HUES48 (cell line): ENCODE measurements at regions not wholly inside any gene's neighbourhood (a gene's known extent, or its start where the extent isn't known, plus 50 kb on each side); places are given as distances from the start of the nearest gene placed in this dataset.
"Not testable (repeated sequence)": the region's sequence is repeated elsewhere in the genome, so short reads cannot be mapped to it uniquely, and the experiment has no call there.

ENCODE experiments used
- H3K27ac ChIP-seq: one replicate; pipeline ENCODE4 v1.7.0; 2013; ENCODE audit warnings: low read depth, low read length, inconsistent platforms
- H3K27me3 ChIP-seq: 2 replicates; pipeline ENCODE4 v1.6.1; 2013; ENCODE audit warnings: mild to moderate bottlenecking, low read length; ENCODE audit not compliant: control insufficient read depth, insufficient read depth
- H3K36me3 ChIP-seq: 2 replicates; pipeline ENCODE4 v1.6.1; 2013; ENCODE audit warnings: low read length; ENCODE audit not compliant: control insufficient read depth, insufficient read depth
- H3K4me1 ChIP-seq: 2 replicates; pipeline ENCODE4 v1.6.1; 2013; ENCODE audit warnings: mild to moderate bottlenecking, low read length; ENCODE audit not compliant: control insufficient read depth, insufficient read depth
- H3K4me3 ChIP-seq: 2 replicates; pipeline ENCODE4 v1.5.1; 2013; ENCODE audit warnings: mild to moderate bottlenecking, low read depth, low read length
- H3K9ac ChIP-seq: 2 replicates; pipeline ENCODE4 v1.6.1; 2013; ENCODE audit warnings: mild to moderate bottlenecking, low read depth, low read length, moderate library complexity
- H3K9me3 ChIP-seq: 2 replicates; pipeline ENCODE4 v1.6.1; 2013; ENCODE audit warnings: low read length; ENCODE audit not compliant: control insufficient read depth, insufficient read depth

GRCh38 chr6:141103246-141103645 is 1029.5 kb upstream of the GJE1 start:
- Histone ChIP-seq H3K9ac (no peak overlapping the region), H3K4me3 (no peak overlapping the region), H3K9me3 (0 out of 2 replicates have a peak, but pooled peaks cover 2% of the 10 kb centered on the region), H3K27me3 (no peaks in the 10 kb centered on the region), H3K4me1 (peaks cover 24% of the 10 kb centered on the region), H3K36me3 (no peaks in the 10 kb centered on the region), H3K27ac (no peak overlapping the region)

GRCh38 chr6:141097471-141097870 is 1035.3 kb upstream of the GJE1 start:
- no peak overlapping the region for H3K27ac ChIP-seq
- H3K9me3 ChIP-seq = no peaks in the 10 kb centered on the region
- H3K9ac ChIP-seq = no peak overlapping the region
- no peaks in the 10 kb centered on the region for H3K4me1 ChIP-seq
- no peak overlapping the region for H3K4me3 ChIP-seq
- H3K36me3 ChIP-seq = no peaks in the 10 kb centered on the region
- H3K27me3 ChIP-seq = no peaks in the 10 kb centered on the region

DNA sequence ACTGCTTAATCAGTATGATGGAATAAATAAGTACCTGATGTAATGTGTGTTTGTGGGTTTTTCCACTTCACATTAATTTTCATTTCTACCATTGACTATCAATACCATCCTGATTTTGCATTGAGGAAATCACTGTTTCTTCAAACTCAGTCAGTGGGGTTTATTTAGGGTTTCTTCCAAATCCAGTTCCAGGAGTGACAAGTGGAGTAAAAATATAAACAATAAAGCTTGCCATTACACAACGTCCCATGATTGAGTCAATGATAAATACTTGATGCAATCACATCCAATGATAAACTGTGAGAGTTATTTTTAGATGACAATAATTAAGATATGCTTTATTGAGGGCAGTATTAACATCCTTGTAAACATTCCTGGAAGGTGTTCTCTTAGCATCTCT is 1037.4 kb upstream of the GJE1 start:
- Histone ChIP-seq H3K36me3 (no peaks in the 10 kb centered on the region), H3K9ac (no peak overlapping the region), H3K4me3 (no peak overlapping the region), H3K9me3 (no peaks in the 10 kb centered on the region), H3K27me3 (no peaks in the 10 kb centered on the region), H3K27ac (no peak overlapping the region), H3K4me1 (no peaks in the 10 kb centered on the region)

GRCh38 chr6:141088171-141088570 is 1044.6 kb upstream of the GJE1 start:
- Histone ChIP-seq H3K27ac (no peak overlapping the region), H3K4me3 (no peak overlapping the region), H3K4me1 (no peaks in the 10 kb centered on the region), H3K36me3 (no peaks in the 10 kb centered on the region), H3K9ac (no peak overlapping the region), H3K9me3 (no peaks in the 10 kb centered on the region), H3K27me3 (no peaks in the 10 kb centered on the region)

- Histone ChIP-seq H3K36me3 (no peaks in the 10 kb centered on the region), H3K27me3 (no peaks in the 10 kb centered on the region), H3K9ac (no peak overlapping the region), H3K27ac (no peak overlapping the region), H3K9me3 (no peaks in the 10 kb centered on the region), H3K4me1 (no peaks in the 10 kb centered on the region), H3K4me3 (no peak overlapping the region)
Measured at GRCh38 chr6:141077355-141078333, 1055.1 kb upstream of the GJE1 start.

DNA sequence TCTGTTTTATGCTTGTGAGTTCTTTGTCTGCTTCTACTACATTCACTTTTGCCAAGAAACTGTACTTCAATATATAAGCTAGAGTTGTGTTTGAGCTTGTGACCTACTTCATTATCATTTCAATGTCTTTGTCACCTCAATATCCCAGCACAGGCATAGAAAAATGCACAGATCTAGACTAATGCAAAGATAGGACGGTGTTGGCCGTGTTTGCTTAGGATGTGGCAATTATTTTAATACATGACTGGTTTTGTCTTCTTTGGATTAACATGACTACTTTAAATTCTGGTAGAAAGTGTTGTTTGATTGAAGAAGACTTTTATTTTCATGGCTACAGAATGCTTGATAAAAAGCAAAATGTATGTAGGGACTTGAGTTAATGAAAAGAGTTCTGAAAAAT is 1075.0 kb upstream of the GJE1 start:
- no peaks in the 10 kb centered on the region for H3K9me3 ChIP-seq
- H3K4me1 ChIP-seq = 0 out of 2 replicates have a peak, but pooled peaks cover 3% of the 10 kb centered on the region
- H3K36me3 ChIP-seq = no peaks in the 10 kb centered on the region
- no peaks in the 10 kb centered on the region for H3K27me3 ChIP-seq
- H3K27ac ChIP-seq = no peak overlapping the region
- no peak overlapping the region for H3K4me3 ChIP-seq
- H3K9ac ChIP-seq = no peak overlapping the region

GRCh38 chr6:141056945-141057625 is 1075.6 kb upstream of the GJE1 start:
- Histone ChIP-seq H3K36me3 (no peaks in the 10 kb centered on the region), H3K4me3 (no peak overlapping the region), H3K4me1 (0 out of 2 replicates have a peak, but pooled peaks cover 3% of the 10 kb centered on the region), H3K9me3 (no peaks in the 10 kb centered on the region), H3K27ac (no peak overlapping the region), H3K9ac (no peak overlapping the region), H3K27me3 (no peaks in the 10 kb centered on the region)

DNA sequence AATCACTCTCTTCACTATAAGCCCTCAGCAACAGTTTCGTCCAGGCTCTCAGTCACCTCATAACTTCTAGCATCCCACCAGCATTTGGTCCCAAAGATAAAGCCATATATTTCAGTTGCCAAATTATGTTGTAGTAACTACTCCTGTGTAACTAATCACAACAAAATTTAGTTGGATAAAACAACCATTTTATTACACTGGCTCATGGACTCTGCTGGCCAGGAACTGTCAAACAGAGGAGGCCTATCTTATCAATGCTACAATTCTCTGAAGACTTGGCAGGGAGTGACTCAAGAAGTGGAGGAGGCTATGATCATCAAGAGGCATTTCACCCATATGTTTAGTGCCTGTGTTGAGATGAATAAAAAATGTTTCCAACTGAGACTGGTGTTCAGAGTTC is 1082.3 kb upstream of the GJE1 start:
- Histone ChIP-seq H3K9ac (no peak overlapping the region), H3K27me3 (no peaks in the 10 kb centered on the region), H3K36me3 (no peaks in the 10 kb centered on the region), H3K4me1 (no peaks in the 10 kb centered on the region), H3K4me3 (no peak overlapping the region), H3K27ac (no peak overlapping the region), H3K9me3 (no peaks in the 10 kb centered on the region)

GRCh38 chr6:141048451-141048850 is 1084.3 kb upstream of the GJE1 start:
- Histone ChIP-seq H3K36me3 (no peaks in the 10 kb centered on the region), H3K9ac (no peak overlapping the region), H3K4me1 (no peaks in the 10 kb centered on the region), H3K27ac (no peak overlapping the region), H3K27me3 (no peaks in the 10 kb centered on the region), H3K4me3 (no peak overlapping the region), H3K9me3 (peaks cover 3% of the 10 kb centered on the region)

DNA sequence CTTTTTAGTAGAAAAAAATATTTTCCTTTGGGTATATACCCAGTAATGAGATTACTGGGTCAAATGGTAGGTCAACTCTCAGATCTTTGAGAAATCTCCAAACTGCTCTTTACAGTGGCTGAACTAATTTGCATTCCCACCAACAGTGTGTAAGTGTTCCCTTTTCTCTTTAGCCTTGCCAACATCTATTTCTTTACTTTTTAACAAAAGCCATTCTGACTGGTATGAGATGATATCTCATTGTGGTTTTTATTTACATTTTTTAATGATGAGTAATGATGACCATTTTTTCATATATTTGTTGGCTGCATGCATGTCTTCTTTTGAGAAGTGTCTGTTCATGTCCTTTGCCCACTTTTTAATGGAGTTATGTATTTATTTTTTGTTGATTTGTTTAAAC is 1086.2 kb upstream of the GJE1 start:
- H3K27me3 ChIP-seq, H3K4me1 ChIP-seq, H3K27ac ChIP-seq, H3K36me3 ChIP-seq, H3K4me3 ChIP-seq, H3K9ac ChIP-seq: not testable (repeated sequence)
- peaks cover 11% of the 10 kb centered on the region for H3K9me3 ChIP-seq

DNA sequence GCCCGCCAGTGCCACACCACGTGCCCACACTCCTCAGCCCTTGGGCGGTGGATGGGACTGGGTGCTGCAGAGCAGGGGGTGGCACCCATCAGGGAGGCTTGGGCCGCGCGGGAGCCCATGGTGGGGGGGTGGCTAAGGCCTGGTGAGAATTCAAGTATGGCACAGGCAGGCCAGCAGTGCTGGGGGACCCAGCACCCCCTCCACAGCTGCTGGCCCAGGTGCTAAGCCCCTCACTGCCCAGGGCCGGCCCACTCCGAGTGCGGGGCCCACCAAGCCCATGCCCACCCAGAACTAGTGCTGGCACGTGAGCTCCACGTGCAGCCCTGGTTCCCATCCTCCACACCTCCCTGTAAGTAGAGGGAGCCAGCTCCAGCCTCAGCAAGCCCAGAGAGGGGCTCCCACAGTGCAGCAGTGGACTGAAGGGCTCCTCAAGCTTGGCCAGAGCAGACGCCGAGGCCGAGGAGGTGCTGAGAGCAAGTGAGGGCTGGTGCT is 1091.1 kb upstream of the GJE1 start:
- Histone ChIP-seq H3K4me3 (no peak overlapping the region), H3K27me3 (no peaks in the 10 kb centered on the region), H3K27ac (no peak overlapping the region), H3K36me3 (no peaks in the 10 kb centered on the region), H3K9ac (no peak overlapping the region), H3K4me1 (no peaks in the 10 kb centered on the region), H3K9me3 (peaks cover 15% of the 10 kb centered on the region)
